HepG2 (cell line): ENCODE measurements at regions not wholly inside any gene's neighbourhood (a gene's known extent, or its start where the extent isn't known, plus 50 kb on each side); places are given as distances from the start of the nearest gene placed in this dataset.

ENCODE experiments used
- ATAC-seq: fragments of 200-7000 bp; cut with Tn5 transposase; 3 replicates; pipeline ENCODE4 v1.9.1; 2020; ENCODE audit warnings: mild to moderate bottlenecking, moderate library complexity
- BruUV-seq: library from RNA; stranded (reverse); fragments of 400-500 nt; replicated peaks from 2 replicates; lab custom pipeline; 2021; lab: Mats Ljungman, UMichigan
- CTCF ChIA-PET: fragments of 300-600 bp; formaldehyde crosslinking; extraction: SDS; loops from one replicate; lab custom pipeline; 2021; ENCODE audit warnings: low total read pairs, inconsistent platforms, low intra/inter-chr PET ratio; lab: Yijun Ruan, JAX
- POLR2A ChIA-PET: fragments of 350-600 bp; sonication (Branson Sonifier 250); formaldehyde crosslinking; loops from one replicate; lab custom pipeline; 2020; ENCODE audit warnings: antibody characterized with exemption, inconsistent platforms; lab: Yijun Ruan, JAX
- DNase-seq: peaks from one replicate; pipeline ENCODE4 v3.0.0-alpha.2; 2015; ENCODE audit warnings: low spot score
- FAIRE-seq: peaks from 3 replicates; lab custom pipeline; 2011; peaks lifted over from hg19 to GRCh38; lab: Jason Lieb, UNC
- H2AFZ ChIP-seq: one replicate; pipeline ENCODE4 v1.6.1; 2011; ENCODE audit warnings: low read length, inconsistent platforms
- H3K27ac ChIP-seq: fragments of 300-600 bp; 3 replicates; pipeline ENCODE4 v1.8.0; 2011; ENCODE audit warnings: mixed run types, mild to moderate bottlenecking, mixed read lengths, low read length, inconsistent platforms; ENCODE audit not compliant: insufficient read depth; ENCODE audit errors: extremely low read length
- H3K27me3 ChIP-seq, 2 experiments: fragments of 200-600 bp in 1 of 2; 2 replicates in 1 of 2; 3 replicates in 1 of 2; pipeline versions ENCODE4 v1.6.0 to v1.8.0; 2011; ENCODE audit warnings: low read length in 2 of 2, mild to moderate bottlenecking in 2 of 2, moderate library complexity in 2 of 2, inconsistent platforms in 1 of 2; ENCODE audit not compliant: insufficient read depth in 2 of 2, control insufficient read depth in 1 of 2
- H3K36me3 ChIP-seq, 2 experiments: fragments of 200-600 bp in 1 of 2; replicated peaks in 1 of 2; 2 replicates in 1 of 2; 3 replicates in 1 of 2; pipeline versions ENCODE4 v1.5.1 to v1.8.0; 2011; ENCODE audit warnings: low read length in 2 of 2, inconsistent platforms in 1 of 2; ENCODE audit not compliant: insufficient read depth in 2 of 2, control insufficient read depth in 1 of 2
- H3K4me1 ChIP-seq: 2 replicates; pipeline ENCODE4 v1.5.1; 2012; ENCODE audit warnings: low read length, inconsistent platforms; ENCODE audit not compliant: insufficient read depth
- H3K4me2 ChIP-seq: 2 replicates; pipeline ENCODE4 v1.6.0; 2011; ENCODE audit warnings: low read depth, low read length, inconsistent platforms
- H3K4me3 ChIP-seq, 3 experiments: fragments of 200-600 bp in 1 of 3; sonication (generic), shearing (Covaris generic) in 1 of 3; replicated peaks in 1 of 3; 2 replicates each; pipeline ENCODE4 v1.5.1; 2011 to 2016; ENCODE audit warnings: low read length in 3 of 3, inconsistent platforms in 2 of 3, low read depth in 2 of 3, mild to moderate bottlenecking in 2 of 3, control low read depth in 1 of 3, mixed read lengths in 1 of 3; ENCODE audit not compliant: insufficient read depth in 1 of 3
- H3K79me2 ChIP-seq: one replicate; pipeline ENCODE4 v1.6.1; 2011; ENCODE audit warnings: low read length, inconsistent platforms; ENCODE audit not compliant: insufficient read depth
- H3K9ac ChIP-seq: 2 replicates; pipeline ENCODE4 v1.6.0; 2011; ENCODE audit warnings: mild to moderate bottlenecking, low read depth, low read length, inconsistent platforms; ENCODE audit not compliant: insufficient read depth
- H3K9me3 ChIP-seq: 2 replicates; pipeline ENCODE4 v1.5.1; 2012; ENCODE audit warnings: mild to moderate bottlenecking, low read length
- H4K20me1 ChIP-seq: 2 replicates; pipeline ENCODE4 v1.6.0; 2011; ENCODE audit warnings: inconsistent platforms, mild to moderate bottlenecking, low read length, moderate library complexity; ENCODE audit not compliant: insufficient read depth
- AKAP8 ChIP-seq: sonication (generic); formaldehyde crosslinking; IDR thresholded peaks from 2 replicates; pipeline ENCODE4 v1.5.1; 2020; ENCODE audit warnings: mild to moderate bottlenecking, missing genetic modification reagents
- CBX2 ChIP-seq, 2 experiments: fragments of 200-600 bp in 1 of 2; sonication (generic); formaldehyde crosslinking in 1 of 2; IDR thresholded peaks; 2 replicates each; pipeline versions ENCODE4 v1.7.0 to v1.8.1; 2018 to 2022; ENCODE audit warnings: low read depth in 2 of 2, low read length in 1 of 2, mild to moderate bottlenecking in 1 of 2, missing genetic modification reagents in 1 of 2
- ELF3 ChIP-seq: IDR thresholded peaks from 2 replicates; pipeline ENCODE4 v1.6.1; 2016; ENCODE audit warnings: missing genetic modification reagents, missing compliant biosample characterization
- GLI4 ChIP-seq: sonication (generic); formaldehyde crosslinking; IDR thresholded peaks from 2 replicates; pipeline ENCODE4 v1.5.1; 2020; ENCODE audit warnings: missing genetic modification reagents, mild to moderate bottlenecking, moderate library complexity, borderline replicate concordance
- HDAC6 ChIP-seq: fragments of 200-600 bp; sonication (generic); IDR thresholded peaks from 2 replicates; pipeline ENCODE4 v1.7.0; 2017; ENCODE audit warnings: mild to moderate bottlenecking, antibody characterized with exemption, low read length, low read depth
- HNRNPK ChIP-seq: fragments of 200-400 bp; formaldehyde crosslinking; IDR thresholded peaks from 2 replicates; pipeline ENCODE4 v1.6.1; 2018; ENCODE audit warnings: low read length, low read depth, moderate library complexity, mild to moderate bottlenecking; ENCODE audit not compliant: poor library complexity, severe bottlenecking
- MEF2D ChIP-seq: sonication (generic); formaldehyde crosslinking; IDR thresholded peaks from 2 replicates; pipeline ENCODE4 v1.5.1; 2020; ENCODE audit warnings: mild to moderate bottlenecking, missing genetic modification reagents
- NAIF1 ChIP-seq: sonication (generic); formaldehyde crosslinking; IDR thresholded peaks from 2 replicates; pipeline ENCODE4 v1.5.0; 2020; ENCODE audit warnings: mild to moderate bottlenecking, missing genetic modification reagents, borderline replicate concordance
- PCBP1 ChIP-seq: fragments of 200-400 bp; formaldehyde crosslinking; IDR thresholded peaks from 2 replicates; pipeline ENCODE4 v1.6.1; 2017; ENCODE audit warnings: mild to moderate bottlenecking, low read depth, low read length, borderline replicate concordance
- PHF20 ChIP-seq: sonication (generic); formaldehyde crosslinking; IDR thresholded peaks from 2 replicates; pipeline ENCODE4 v1.5.0; 2020; ENCODE audit warnings: mild to moderate bottlenecking, missing genetic modification reagents
- RAD51 ChIP-seq: fragments of 450-650 bp; IDR thresholded peaks from 2 replicates; pipeline ENCODE4 v1.6.1; 2016; ENCODE audit warnings: borderline replicate concordance
- RNF2 ChIP-seq: fragments of 450-650 bp; conservative IDR thresholded peaks from 2 replicates; pipeline ENCODE4 v1.6.1; 2016; ENCODE audit warnings: low read depth
- ZBTB42 ChIP-seq: sonication (generic); formaldehyde crosslinking; IDR thresholded peaks from 2 replicates; pipeline ENCODE4 v1.5.0; 2020; ENCODE audit warnings: mild to moderate bottlenecking, missing genetic modification reagents
- ZBTB8A ChIP-seq: sonication (generic); formaldehyde crosslinking; IDR thresholded peaks from 2 replicates; pipeline ENCODE4 v1.4.0; 2020; ENCODE audit warnings: mild to moderate bottlenecking, low read depth, missing genetic modification reagents, borderline replicate concordance
- ZNF569 ChIP-seq: sonication (generic); formaldehyde crosslinking; IDR thresholded peaks from 2 replicates; pipeline ENCODE4 v1.5.0; 2020; ENCODE audit warnings: mild to moderate bottlenecking, missing genetic modification reagents, moderate library complexity, borderline replicate concordance
- ZNF816 ChIP-seq: sonication (generic); formaldehyde crosslinking; IDR thresholded peaks from 2 replicates; pipeline ENCODE4 v1.8.0; 2022; ENCODE audit warnings: missing genetic modification reagents, mild to moderate bottlenecking, borderline replicate concordance
- WGBS: methylation state at CpG from one replicate; pipeline ENCODE4 v1.1.6; 2017; ENCODE audit warnings: low lambda C conversion rate; 5-methylcytosine and 5-hydroxymethylcytosine counted together
- in situ Hi-C: cut with HindIII; loops from 2 replicates; pipeline ENCODE4 v1.10.0; 2017; ENCODE audit warnings: low pct_unique_long_range_greater_than_20kb; ENCODE audit not compliant: extremely low pct_ligation_motif_present
- intact Hi-C: fragments of 100-400 bp; cut with micrococcal nuclease; formaldehyde crosslinking; loops from one replicate; pipeline ENCODE4 v1.10.0; 2022; ENCODE audit not compliant: unreplicated experiment
- TF ChIP-seq, protein P1 (sequence below): sonication (generic); formaldehyde crosslinking; IDR thresholded peaks from 2 replicates; pipeline ENCODE4 v1.4.0; 2020; ENCODE audit warnings: mild to moderate bottlenecking, low read depth, missing genetic modification reagents
- TF ChIP-seq, protein P2 (sequence below): IDR thresholded peaks from 2 replicates; pipeline ENCODE4 v1.6.1; 2018; ENCODE audit warnings: missing genetic modification reagents

DNA sequence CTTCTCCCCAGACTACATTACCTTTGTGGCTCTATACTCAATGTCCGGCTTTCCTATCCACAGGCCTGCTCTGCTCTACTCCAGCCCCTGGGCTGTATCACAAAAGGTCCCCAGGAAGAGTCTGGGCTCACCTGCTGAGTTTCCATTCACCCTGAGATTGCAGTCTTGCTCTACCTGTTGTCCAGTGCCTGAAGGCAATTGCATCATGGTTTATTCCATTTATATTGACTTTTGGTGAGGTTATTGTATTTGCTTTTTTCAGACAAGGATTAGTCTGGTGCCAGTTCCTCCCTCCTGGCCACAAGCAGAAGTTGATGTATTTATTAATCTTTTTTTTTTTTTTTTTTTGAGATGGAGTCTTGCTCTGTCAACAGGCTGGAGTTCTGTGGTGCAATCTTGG is 273.1 kb downstream of the XPNPEP1 start:
- POLR2A ChIA-PET = no interaction called here
- WGBS = 0% methylated on average over 1 of the region's 1 CpG

DNA sequence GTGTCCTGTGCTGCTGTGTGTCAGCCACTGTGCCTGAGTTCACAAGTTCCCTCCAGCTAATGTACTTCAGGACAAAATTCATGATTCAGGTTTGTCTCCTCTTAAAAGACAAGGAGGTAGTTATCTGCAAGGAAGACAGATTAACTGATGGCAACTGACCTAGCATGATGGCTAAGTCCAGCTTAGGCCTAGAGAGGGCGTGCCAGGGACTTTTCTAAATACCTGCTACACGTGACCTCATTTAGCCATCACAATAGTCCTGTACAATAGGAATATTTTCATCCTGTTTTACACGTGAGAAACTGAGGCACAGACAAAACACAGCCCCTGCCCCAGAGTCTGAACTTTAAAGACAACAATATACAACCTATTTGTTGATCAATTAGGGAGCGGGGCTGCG is 275.7 kb downstream of the XPNPEP1 start:
- no peak overlapping the region for H3K9ac ChIP-seq
- no peaks in the 10 kb centered on the region for H3K79me2 ChIP-seq
- ATAC-seq (no peak), DNase-seq (no peak), FAIRE-seq (no peak)
- POLR2A ChIA-PET = no interaction called here
- no peaks in the 10 kb centered on the region for H3K9me3 ChIP-seq
- no peaks in the 10 kb centered on the region for H3K4me1 ChIP-seq
- H3K4me2 ChIP-seq = no peak overlapping the region
- 6% methylated on average over 5 of the region's 5 CpGs for WGBS
- H3K27me3 ChIP-seq = no peaks in the 10 kb centered on the region; a peak in 1 of 5 replicates
- in situ Hi-C loops = no loop called here
- intact Hi-C loops = no loop called here
- CTCF ChIA-PET = no interaction called here
- no peak overlapping the region for H3K4me3 ChIP-seq
- no peak overlapping the region for H2AFZ ChIP-seq
- BruUV-seq = no TSS peak
- no peaks in the 10 kb centered on the region for H3K36me3 ChIP-seq
- H3K27ac ChIP-seq = no peak overlapping the region
- H4K20me1 ChIP-seq = no peaks in the 10 kb centered on the region
- TF ChIP-seq ZNF569 (CRISPR knock-in tag) (no peak), HNRNPK (no peak), ZBTB42 (CRISPR knock-in tag) (no peak), ZNF816 (no peak), MEF2D (CRISPR knock-in tag) (no peak), CBX2 (IDR thresholded peaks at IDR 0.05; ENCODE audit: low read depth, low read length) (no peak), CBX2 (CRISPR knock-in tag; IDR thresholded peaks at IDR 0.05; ENCODE audit: low read depth) (no peak)
- TF ChIP-seq, protein P1, sequence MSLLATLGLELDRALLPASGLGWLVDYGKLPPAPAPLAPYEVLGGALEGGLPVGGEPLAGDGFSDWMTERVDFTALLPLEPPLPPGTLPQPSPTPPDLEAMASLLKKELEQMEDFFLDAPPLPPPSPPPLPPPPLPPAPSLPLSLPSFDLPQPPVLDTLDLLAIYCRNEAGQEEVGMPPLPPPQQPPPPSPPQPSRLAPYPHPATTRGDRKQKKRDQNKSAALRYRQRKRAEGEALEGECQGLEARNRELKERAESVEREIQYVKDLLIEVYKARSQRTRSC (CRISPR knock-in tag) = no peak

More for the DNA sequence above, 273.1 kb downstream of the XPNPEP1 start:
- Histone ChIP-seq H3K4me1 (no peaks in the 10 kb centered on the region), H2AFZ (no peak overlapping the region), H3K79me2 (no peaks in the 10 kb centered on the region), H3K36me3 (no peaks in the 10 kb centered on the region), H3K27ac (no peak overlapping the region), H3K4me2 (no peak overlapping the region), H4K20me1 (no peaks in the 10 kb centered on the region), H3K4me3 (no peak overlapping the region), H3K27me3 (no peaks in the 10 kb centered on the region), H3K9ac (no peak overlapping the region), H3K9me3 (no peaks in the 10 kb centered on the region)
- no peak for ATAC-seq
- no peak for FAIRE-seq
- TF ChIP-seq AKAP8 (CRISPR knock-in tag) (no peak), ZBTB8A (CRISPR knock-in tag) (no peak), PCBP1 (no peak), PHF20 (CRISPR knock-in tag) (no peak), RNF2 (no peak), GLI4 (CRISPR knock-in tag) (no peak), ELF3 (CRISPR knock-in tag) (no peak), HDAC6 (no peak), RAD51 (no peak), NAIF1 (CRISPR knock-in tag) (no peak)
- TF ChIP-seq, protein P2, sequence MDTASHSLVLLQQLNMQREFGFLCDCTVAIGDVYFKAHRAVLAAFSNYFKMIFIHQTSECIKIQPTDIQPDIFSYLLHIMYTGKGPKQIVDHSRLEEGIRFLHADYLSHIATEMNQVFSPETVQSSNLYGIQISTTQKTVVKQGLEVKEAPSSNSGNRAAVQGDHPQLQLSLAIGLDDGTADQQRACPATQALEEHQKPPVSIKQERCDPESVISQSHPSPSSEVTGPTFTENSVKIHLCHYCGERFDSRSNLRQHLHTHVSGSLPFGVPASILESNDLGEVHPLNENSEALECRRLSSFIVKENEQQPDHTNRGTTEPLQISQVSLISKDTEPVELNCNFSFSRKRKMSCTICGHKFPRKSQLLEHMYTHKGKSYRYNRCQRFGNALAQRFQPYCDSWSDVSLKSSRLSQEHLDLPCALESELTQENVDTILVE (CRISPR knock-in tag) = no peak
- in situ Hi-C loops = no loop called here
- DNase-seq = no peak
- BruUV-seq = no TSS peak
- CTCF ChIA-PET = no interaction called here
- intact Hi-C loops = loop anchor here (5.0 kb wide), 1 partner anchor 312 kb away; no protein-coding TSS in a partner anchor
